HG02642 (cell line): ENCODE measurements at regions not wholly inside any gene's neighbourhood (a gene's known extent, or its start where the extent isn't known, plus 50 kb on each side); places are given as distances from the start of the nearest gene placed in this dataset.

Experiments
- ATAC-seq: cut with Tn5 transposase; IDR thresholded peaks from one replicate; pipeline ENCODE4 v1.9.1; 2021; ENCODE audit warnings: mild to moderate bottlenecking; ENCODE audit not compliant: unreplicated experiment, poor library complexity

GRCh38 chr1:29753244-29753643 lies 516.9 kb downstream of the PTPRU start:
- no peak for ATAC-seq

GRCh38 chr1:29752141-29752540 lies 515.8 kb downstream of the PTPRU start:
- no peak for ATAC-seq

- ATAC-seq, result no peak
These were observed 513.0 kb downstream of the PTPRU start for GRCh38 chr1:29749024-29749945.

GRCh38 chr1:29747196-29747595 lies 510.9 kb downstream of the PTPRU start:
- no peak for ATAC-seq

- no peak for ATAC-seq
These were observed 509.8 kb downstream of the PTPRU start for GRCh38 chr1:29746076-29746665.

GRCh38 chr1:29744684-29745490 lies 508.6 kb downstream of the PTPRU start:
- no peak for ATAC-seq

GRCh38 chr1:29743931-29744330 lies 507.6 kb downstream of the PTPRU start:
- ATAC-seq, result no peak

- no peak for ATAC-seq
These were observed 506.9 kb downstream of the PTPRU start for GRCh38 chr1:29743264-29743663.

- ATAC-seq, result no peak
These were observed 502.9 kb downstream of the PTPRU start for GRCh38 chr1:29739176-29739575.

- ATAC-seq, result no peak
These were observed 500.4 kb downstream of the PTPRU start for GRCh38 chr1:29736582-29737188.

- ATAC-seq, result no peak
These were observed 496.1 kb downstream of the PTPRU start for GRCh38 chr1:29732453-29732852.

GRCh38 chr1:29730623-29731022 lies 494.3 kb downstream of the PTPRU start:
- no peak for ATAC-seq

- no peak for ATAC-seq
These were observed 493.0 kb downstream of the PTPRU start for GRCh38 chr1:29729281-29729680.

GRCh38 chr1:29728703-29729102 lies 492.4 kb downstream of the PTPRU start:
- ATAC-seq, result no peak

GRCh38 chr1:29725262-29725661 lies 488.9 kb downstream of the PTPRU start:
- ATAC-seq, result no peak

- no peak for ATAC-seq
These were observed 486.3 kb downstream of the PTPRU start for GRCh38 chr1:29722598-29722997.

GRCh38 chr1:29719253-29719652 lies 482.9 kb downstream of the PTPRU start:
- ATAC-seq, result no peak

GRCh38 chr1:29718791-29719190 lies 482.5 kb downstream of the PTPRU start:
- no peak for ATAC-seq

- no peak for ATAC-seq
These were observed 480.0 kb downstream of the PTPRU start for GRCh38 chr1:29716306-29716705.

GRCh38 chr1:29713857-29714256 lies 477.5 kb downstream of the PTPRU start:
- no peak for ATAC-seq

- ATAC-seq, result no peak
These were observed 476.5 kb downstream of the PTPRU start for GRCh38 chr1:29712801-29713200.
